Breast epithelium (tissue), 4 donors: ENCODE measurements at regions not wholly inside any gene's neighbourhood (a gene's known extent, or its start where the extent isn't known, plus 50 kb on each side); places are given as distances from the start of the nearest gene placed in this dataset.

ENCODE experiments used
- DNase-seq, 2 donors: peaks; one replicate each; pipeline ENCODE4 v3.0.0-alpha.2; 2019; ENCODE audit warnings: low spot score in 2 of 2
- H3K27ac ChIP-seq, 2 donors: fragments of 200-600 bp; sonication (generic) in 1 of 2; one replicate each; pipeline ENCODE4 v1.5.1; 2016 to 2019; ENCODE audit warnings: mild to moderate bottlenecking in 1 of 2
- H3K27me3 ChIP-seq, 2 donors: fragments of 200-600 bp; sonication (generic) in 1 of 2; one replicate each; pipeline versions ENCODE4 v1.5.1 to v1.6.0; 2017 to 2019; ENCODE audit warnings: control low read depth in 1 of 2, mild to moderate bottlenecking in 1 of 2
- H3K36me3 ChIP-seq: fragments of 200-600 bp; one replicate; pipeline ENCODE4 v1.5.1; 2019
- H3K4me1 ChIP-seq, 2 donors: fragments of 200-600 bp; sonication (generic); one replicate each; pipeline ENCODE4 v1.5.1; 2016 to 2019; ENCODE audit warnings: control low read depth in 1 of 2
- H3K4me3 ChIP-seq, 3 donors: fragments of 200-600 bp; sonication (generic); 1 replicate in 2 of 3; 2 replicates in 1 of 3; pipeline ENCODE4 v1.5.1; 2016 to 2019; ENCODE audit warnings: mild to moderate bottlenecking in 3 of 3, moderate library complexity in 2 of 3
- H3K9me3 ChIP-seq, 2 donors: fragments of 200-600 bp; sonication (generic) in 1 of 2; one replicate each; pipeline ENCODE4 v1.5.1; 2016 to 2019; ENCODE audit warnings: control low read depth in 1 of 2
- POLR2A ChIP-seq: fragments of 450-650 bp; IDR thresholded peaks from one replicate; pipeline ENCODE4 v1.6.1; 2016; ENCODE audit warnings: antibody characterized with exemption, mild to moderate bottlenecking, moderate library complexity
- POLR2AphosphoS5 ChIP-seq, 3 donors: sonication (generic); formaldehyde crosslinking; IDR thresholded peaks; one replicate each; pipeline ENCODE4 v1.6.1; 2017; ENCODE audit warnings: antibody characterized with exemption in 3 of 3
- intact Hi-C: fragments of 100-400 bp; cut with DNase I; formaldehyde crosslinking; loops from one replicate; pipeline ENCODE4 v1.15.1; 2023; ENCODE audit warnings: low total_unique reads
- TF ChIP-seq, protein P1 (sequence below), 3 donors: fragments of 450-650 bp; IDR thresholded peaks; one replicate each; pipeline ENCODE4 v1.5.1; 2016 to 2017; ENCODE audit warnings: antibody characterized with exemption in 3 of 3, mild to moderate bottlenecking in 3 of 3, moderate library complexity in 3 of 3

DNA sequence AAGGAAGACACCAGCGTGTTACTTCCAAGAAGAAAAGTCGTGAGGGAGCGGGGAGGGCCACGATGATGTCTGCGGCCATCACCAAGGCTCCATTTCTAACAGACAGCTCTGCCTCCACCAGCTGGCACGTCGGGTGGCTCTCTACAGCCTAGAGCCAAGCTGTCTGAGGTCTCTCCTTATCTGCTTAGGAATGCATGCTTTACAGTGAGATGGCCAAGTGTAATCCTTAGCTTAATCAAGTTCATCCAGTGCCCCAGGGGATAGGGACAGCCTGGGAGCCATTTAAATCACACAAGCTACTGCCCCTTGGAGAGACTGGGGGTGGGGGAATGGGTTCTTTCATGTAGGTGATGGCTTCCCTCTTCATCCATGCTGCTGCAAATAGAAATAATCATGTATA lies 213.8 kb upstream of the CST7 start:
- intact Hi-C loops = loop anchor here (5.0 kb wide), 1 partner anchor 168 kb away; no protein-coding TSS in a partner anchor
- no peaks in the 10 kb centered on the region for H3K27me3 ChIP-seq
- DNase-seq = no peak

DNA sequence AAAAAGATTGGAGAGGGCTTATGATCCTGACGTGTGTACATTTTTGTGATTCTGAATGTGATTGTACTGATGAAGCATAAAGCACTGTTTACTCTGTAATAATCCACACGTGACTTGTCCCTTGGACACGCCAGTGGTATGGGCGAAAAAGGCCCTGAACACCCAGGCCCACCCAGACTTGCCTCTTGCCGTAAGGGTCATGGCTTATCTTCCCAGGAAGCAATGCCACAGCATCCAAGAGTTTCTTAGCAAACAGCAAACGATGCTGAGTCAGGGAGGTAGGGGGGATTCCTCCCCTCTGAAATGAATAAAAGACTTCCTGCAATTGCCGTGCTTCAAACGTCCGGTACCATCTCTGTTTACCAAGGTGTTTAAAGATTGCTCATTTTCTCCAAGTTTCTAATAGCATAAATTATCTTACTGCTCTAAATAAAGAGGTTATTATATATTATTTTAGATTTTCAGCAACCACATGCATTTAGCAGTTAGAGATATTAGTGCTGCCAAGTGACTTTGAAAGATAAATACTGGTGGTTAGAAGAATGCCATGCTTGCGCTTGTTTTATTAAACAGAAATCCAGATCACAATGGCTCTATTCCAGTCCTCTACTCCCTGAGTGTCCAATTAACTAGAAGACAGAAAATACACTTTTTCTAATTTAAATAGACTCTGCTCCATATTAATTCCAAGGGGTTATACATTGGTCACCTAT lies 212.8 kb upstream of the CST7 start:
- intact Hi-C loops = loop anchor here (5.0 kb wide), 1 partner anchor 169 kb away; no protein-coding TSS in a partner anchor
- no peak for DNase-seq
- Histone ChIP-seq H3K4me1 (no peaks in the 10 kb centered on the region), H3K27me3 (no peaks in the 10 kb centered on the region), H3K4me3 (no peak overlapping the region), H3K36me3 (no peaks in the 10 kb centered on the region), H3K9me3 (no peaks in the 10 kb centered on the region), H3K27ac (no peak overlapping the region)
- TF ChIP-seq POLR2A (no peak), POLR2AphosphoS5 (IDR thresholded peaks at IDR 0.05) (no peak)
- TF ChIP-seq, protein P1, sequence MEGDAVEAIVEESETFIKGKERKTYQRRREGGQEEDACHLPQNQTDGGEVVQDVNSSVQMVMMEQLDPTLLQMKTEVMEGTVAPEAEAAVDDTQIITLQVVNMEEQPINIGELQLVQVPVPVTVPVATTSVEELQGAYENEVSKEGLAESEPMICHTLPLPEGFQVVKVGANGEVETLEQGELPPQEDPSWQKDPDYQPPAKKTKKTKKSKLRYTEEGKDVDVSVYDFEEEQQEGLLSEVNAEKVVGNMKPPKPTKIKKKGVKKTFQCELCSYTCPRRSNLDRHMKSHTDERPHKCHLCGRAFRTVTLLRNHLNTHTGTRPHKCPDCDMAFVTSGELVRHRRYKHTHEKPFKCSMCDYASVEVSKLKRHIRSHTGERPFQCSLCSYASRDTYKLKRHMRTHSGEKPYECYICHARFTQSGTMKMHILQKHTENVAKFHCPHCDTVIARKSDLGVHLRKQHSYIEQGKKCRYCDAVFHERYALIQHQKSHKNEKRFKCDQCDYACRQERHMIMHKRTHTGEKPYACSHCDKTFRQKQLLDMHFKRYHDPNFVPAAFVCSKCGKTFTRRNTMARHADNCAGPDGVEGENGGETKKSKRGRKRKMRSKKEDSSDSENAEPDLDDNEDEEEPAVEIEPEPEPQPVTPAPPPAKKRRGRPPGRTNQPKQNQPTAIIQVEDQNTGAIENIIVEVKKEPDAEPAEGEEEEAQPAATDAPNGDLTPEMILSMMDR (IDR thresholded peaks at IDR 0.05) = no peak

More for the DNA sequence above, 213.8 kb upstream of the CST7 start:
- TF ChIP-seq, protein P1 (IDR thresholded peaks at IDR 0.05) = no peak
- no peak for TF ChIP-seq POLR2AphosphoS5 (IDR thresholded peaks at IDR 0.05)
- Histone ChIP-seq H3K27ac (no peak overlapping the region), H3K4me3 (no peak overlapping the region), H3K36me3 (no peaks in the 10 kb centered on the region), H3K4me1 (no peaks in the 10 kb centered on the region), H3K9me3 (no peaks in the 10 kb centered on the region)

DNA sequence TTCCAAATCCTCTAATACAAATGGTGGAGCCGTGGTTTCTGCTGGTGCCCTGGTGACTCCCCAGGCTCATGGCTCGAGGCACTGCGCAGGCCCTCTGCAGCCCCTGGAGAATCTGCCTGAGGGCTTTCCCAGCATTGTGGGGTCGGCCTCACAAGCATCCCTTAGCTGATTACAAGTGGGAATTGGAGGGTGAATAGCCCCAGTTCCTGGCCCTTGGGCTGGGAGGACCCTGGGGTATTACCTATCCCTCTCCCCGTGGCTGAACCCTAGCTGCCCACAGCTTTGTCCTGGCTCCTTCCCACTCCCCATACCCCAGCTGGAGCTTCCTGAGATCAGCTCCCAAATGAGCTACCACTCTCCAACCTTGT lies 212.2 kb upstream of the CST7 start:
- TF ChIP-seq POLR2A (no peak), POLR2AphosphoS5 (IDR thresholded peaks at IDR 0.05) (no peak)
- TF ChIP-seq, protein P1 (IDR thresholded peaks at IDR 0.05) = no peak
- H3K36me3 ChIP-seq = no peaks in the 10 kb centered on the region
- no peaks in the 10 kb centered on the region for H3K4me1 ChIP-seq
- no peak overlapping the region for H3K4me3 ChIP-seq
- intact Hi-C loops = loop anchor here (5.0 kb wide), 1 partner anchor 170 kb away; no protein-coding TSS in a partner anchor
- no peak for DNase-seq
- no peak overlapping the region for H3K27ac ChIP-seq
- no peaks in the 10 kb centered on the region for H3K27me3 ChIP-seq
- H3K9me3 ChIP-seq = no peaks in the 10 kb centered on the region

DNA sequence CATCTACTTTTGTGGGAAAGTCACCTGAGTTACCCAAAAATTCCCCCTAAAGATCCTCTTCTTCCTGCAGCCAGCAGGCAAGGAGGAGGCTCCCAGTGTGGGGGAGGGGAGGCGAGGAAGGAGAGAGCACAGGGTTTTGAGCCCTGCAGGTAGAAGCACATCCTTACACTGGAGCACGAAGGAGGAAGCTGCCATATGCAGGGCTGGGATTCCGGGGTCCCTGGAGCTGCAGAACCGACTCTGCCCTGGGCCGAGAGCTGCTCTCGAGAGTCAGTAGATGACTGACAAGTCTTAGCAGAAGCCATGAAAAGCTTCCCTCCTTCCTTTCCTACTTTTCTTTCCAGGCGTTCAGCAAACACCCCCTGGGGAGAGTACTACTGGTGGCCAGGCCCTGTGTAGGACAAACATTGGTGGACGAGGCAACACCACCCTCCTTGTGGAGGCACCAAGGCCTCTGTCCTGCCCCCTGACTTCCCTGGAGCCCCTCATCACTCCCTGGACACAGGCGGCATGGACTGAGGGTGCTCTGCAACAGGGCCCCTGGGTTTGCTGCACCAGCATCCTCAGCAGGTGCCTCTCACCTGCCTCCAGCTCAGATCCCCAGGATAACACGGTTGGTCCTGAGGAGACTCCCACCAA lies 211.7 kb upstream of the CST7 start:
- intact Hi-C loops = loop anchor here (5.0 kb wide), 1 partner anchor 170 kb away; no protein-coding TSS in a partner anchor
- H3K36me3 ChIP-seq = no peaks in the 10 kb centered on the region
- no peak for TF ChIP-seq POLR2A
- TF ChIP-seq POLR2AphosphoS5 (IDR thresholded peaks at IDR 0.05) = no peak
- TF ChIP-seq, protein P1 (IDR thresholded peaks at IDR 0.05) = no peak
- no peak overlapping the region for H3K4me3 ChIP-seq
- no peaks in the 10 kb centered on the region for H3K9me3 ChIP-seq
- H3K27me3 ChIP-seq = no peaks in the 10 kb centered on the region
- no peaks in the 10 kb centered on the region for H3K4me1 ChIP-seq
- no peak overlapping the region for H3K27ac ChIP-seq
- DNase-seq = no peak

DNA sequence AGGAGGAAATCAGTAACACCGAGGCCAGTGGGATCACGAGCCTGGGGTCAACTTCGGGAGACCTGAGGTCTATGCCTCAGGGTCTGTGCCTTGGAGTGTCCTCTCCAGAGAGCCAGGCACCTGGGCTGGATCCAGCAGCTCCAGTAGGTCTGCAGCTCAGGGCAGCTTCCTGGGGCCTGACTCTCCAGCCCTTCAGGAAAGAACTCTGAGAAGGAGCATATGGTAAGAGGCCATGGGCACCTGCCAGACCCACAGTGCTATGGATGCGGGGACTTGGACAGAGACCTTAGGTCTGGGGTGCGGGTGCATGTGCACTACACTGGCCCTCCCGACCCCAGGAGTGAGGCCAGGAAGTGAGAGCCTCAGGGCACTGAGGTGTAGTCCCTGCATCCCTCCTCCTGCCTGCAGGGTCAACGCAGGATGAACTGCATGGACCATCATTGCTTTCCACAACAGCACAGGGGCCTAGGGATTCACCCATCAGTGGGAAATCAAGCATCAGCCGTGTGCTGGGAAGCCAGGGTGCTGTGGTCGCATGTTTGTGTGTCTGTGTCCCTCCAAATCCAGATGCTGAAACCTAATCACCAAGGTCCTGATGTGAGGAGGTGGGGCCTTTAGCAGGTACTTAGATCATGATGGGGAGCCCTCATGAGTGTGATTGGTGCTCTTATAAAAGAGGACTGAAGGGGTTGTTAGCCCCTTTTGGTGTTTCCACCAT lies 210.9 kb upstream of the CST7 start:
- Histone ChIP-seq H3K4me1 (no peaks in the 10 kb centered on the region), H3K36me3 (no peaks in the 10 kb centered on the region), H3K27me3 (no peaks in the 10 kb centered on the region), H3K9me3 (no peaks in the 10 kb centered on the region), H3K27ac (no peak overlapping the region), H3K4me3 (no peak overlapping the region)
- no peak for DNase-seq
- TF ChIP-seq POLR2AphosphoS5 (IDR thresholded peaks at IDR 0.05) (no peak), POLR2A (no peak)
- TF ChIP-seq, protein P1 (IDR thresholded peaks at IDR 0.05) = no peak
- intact Hi-C loops = loop anchor here (5.0 kb wide), 1 partner anchor 171 kb away; no protein-coding TSS in a partner anchor
